ENCODE measurements at regions not wholly inside any gene's neighbourhood (a gene's known extent, or its start where the extent isn't known, plus 50 kb on each side); places are given as distances from the start of the nearest gene placed in this dataset.

DNA sequence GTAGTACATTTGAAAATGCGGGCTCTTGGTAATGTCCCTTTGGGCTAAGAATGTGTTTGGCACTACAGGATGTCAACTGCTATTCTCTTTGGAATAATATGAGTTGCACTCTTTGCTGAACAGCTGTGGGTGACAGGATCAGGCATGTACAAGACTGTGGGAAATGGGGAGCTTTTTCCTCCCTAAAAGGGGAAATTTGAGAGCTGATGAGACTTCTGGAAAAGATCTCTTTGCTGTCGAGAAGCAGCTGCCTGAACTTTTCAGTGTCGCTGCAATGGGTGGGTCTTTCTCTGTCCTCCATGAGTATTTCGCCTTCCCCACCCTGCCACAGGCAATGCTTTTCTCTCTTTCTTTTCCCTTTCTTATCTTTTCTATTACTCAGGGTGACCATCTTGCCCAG lies 762.2 kb upstream of the GCFC2 start (continued):
- TF ChIP-seq THRA (CRISPR knock-in tag; IDR thresholded peaks at IDR 0.05; ENCODE audit: borderline replicate concordance): no peak

DNA sequence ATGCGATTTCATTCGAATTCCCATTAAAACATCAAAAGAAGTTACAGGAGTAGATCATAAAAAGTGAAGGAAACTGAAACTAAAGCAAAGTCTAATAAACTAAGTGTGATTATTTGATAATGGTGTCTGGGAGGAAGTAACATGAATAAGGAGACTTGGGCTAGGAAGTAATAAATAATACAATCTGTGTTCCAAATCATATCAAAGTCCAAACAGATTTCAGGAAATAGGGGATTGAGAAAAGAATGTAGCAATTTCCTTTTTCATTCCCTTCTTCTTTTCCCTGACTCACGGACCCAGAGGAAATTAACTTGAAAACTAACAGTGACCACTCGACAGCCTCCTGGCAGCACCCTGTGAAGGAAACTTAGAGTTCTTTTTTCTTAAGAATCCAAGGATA lies 758.4 kb upstream of the GCFC2 start:
- in situ Hi-C loops (cut with HindIII; ENCODE audit: extremely low pct_ligation_motif_present, low pct_unique_long_range_greater_than_20kb) (no loop called here), intact Hi-C loops (cut with micrococcal nuclease; ENCODE audit: unreplicated experiment) (no loop called here)
- Histone ChIP-seq H3K27me3 (ENCODE audit: control insufficient read depth in 1 of 2, insufficient read depth in 2 of 2, low read length in 2 of 2) (no peaks in the 10 kb centered on the region), H3K4me3 (replicated peaks in 1 of 3; ENCODE audit: insufficient read depth in 1 of 3, low read depth in 2 of 3, low read length in 3 of 3) (no peak overlapping the region), H3K9me3 (ENCODE audit: low read length) (peaks cover 8% of the 10 kb centered on the region; the same call in 1 of the 2 replicates), H3K4me1 (ENCODE audit: insufficient read depth, low read length) (no peaks in the 10 kb centered on the region), H3K9ac (ENCODE audit: insufficient read depth, low read depth, low read length) (no peak overlapping the region), H3K4me2 (ENCODE audit: low read depth, low read length) (no peak overlapping the region), H3K79me2 (ENCODE audit: insufficient read depth, low read length) (no peaks in the 10 kb centered on the region), H3K27ac (ENCODE audit: extremely low read length, insufficient read depth, low read length) (no peak overlapping the region), H3K36me3 (replicated peaks in 1 of 2; ENCODE audit: control insufficient read depth in 1 of 2, insufficient read depth in 2 of 2, low read length in 2 of 2) (no peaks in the 10 kb centered on the region), H2AFZ (ENCODE audit: low read length) (no peak overlapping the region), H4K20me1 (ENCODE audit: insufficient read depth, low read length) (no peaks in the 10 kb centered on the region)
- no TSS peak for BruUV-seq (replicated peaks)
- ChIA-PET POLR2A (no interaction called here), CTCF (ENCODE audit: low intra/inter-chr PET ratio, low total read pairs) (no interaction called here)
- 27% methylated on average over 4 of the region's 4 CpGs for WGBS (ENCODE audit: low lambda C conversion rate)
- ATAC-seq (no peak), DNase-seq (ENCODE audit: low spot score) (no peak), FAIRE-seq (no peak)
- TF ChIP-seq BCLAF1 (IDR thresholded peaks at IDR 0.05) (no peak), GATAD1 (CRISPR knock-in tag; IDR thresholded peaks at IDR 0.05) (no peak), AKAP8 (CRISPR knock-in tag; IDR thresholded peaks at IDR 0.05) (no peak), ZFX (CRISPR knock-in tag; IDR thresholded peaks at IDR 0.05; ENCODE audit: low read depth) (no peak), WIZ (CRISPR knock-in tag; IDR thresholded peaks at IDR 0.05) (no peak), ZMYM2 (CRISPR knock-in tag; IDR thresholded peaks at IDR 0.05) (no peak), RELA (CRISPR knock-in tag; IDR thresholded peaks at IDR 0.05) (no peak), CHCHD3 (CRISPR knock-in tag; IDR thresholded peaks at IDR 0.05) (no peak), DNMT1 (CRISPR knock-in tag; IDR thresholded peaks at IDR 0.05) (no peak), ZNF781 (CRISPR knock-in tag; IDR thresholded peaks at IDR 0.05; ENCODE audit: borderline replicate concordance, not compliant biosample characterization) (no peak), ZNF556 (CRISPR knock-in tag; IDR thresholded peaks at IDR 0.05; ENCODE audit: borderline replicate concordance) (no peak), PTBP1 (IDR thresholded peaks at IDR 0.05; ENCODE audit: low read depth, low read length, poor library complexity, severe bottlenecking) (no peak)
- TF ChIP-seq, protein P1, sequence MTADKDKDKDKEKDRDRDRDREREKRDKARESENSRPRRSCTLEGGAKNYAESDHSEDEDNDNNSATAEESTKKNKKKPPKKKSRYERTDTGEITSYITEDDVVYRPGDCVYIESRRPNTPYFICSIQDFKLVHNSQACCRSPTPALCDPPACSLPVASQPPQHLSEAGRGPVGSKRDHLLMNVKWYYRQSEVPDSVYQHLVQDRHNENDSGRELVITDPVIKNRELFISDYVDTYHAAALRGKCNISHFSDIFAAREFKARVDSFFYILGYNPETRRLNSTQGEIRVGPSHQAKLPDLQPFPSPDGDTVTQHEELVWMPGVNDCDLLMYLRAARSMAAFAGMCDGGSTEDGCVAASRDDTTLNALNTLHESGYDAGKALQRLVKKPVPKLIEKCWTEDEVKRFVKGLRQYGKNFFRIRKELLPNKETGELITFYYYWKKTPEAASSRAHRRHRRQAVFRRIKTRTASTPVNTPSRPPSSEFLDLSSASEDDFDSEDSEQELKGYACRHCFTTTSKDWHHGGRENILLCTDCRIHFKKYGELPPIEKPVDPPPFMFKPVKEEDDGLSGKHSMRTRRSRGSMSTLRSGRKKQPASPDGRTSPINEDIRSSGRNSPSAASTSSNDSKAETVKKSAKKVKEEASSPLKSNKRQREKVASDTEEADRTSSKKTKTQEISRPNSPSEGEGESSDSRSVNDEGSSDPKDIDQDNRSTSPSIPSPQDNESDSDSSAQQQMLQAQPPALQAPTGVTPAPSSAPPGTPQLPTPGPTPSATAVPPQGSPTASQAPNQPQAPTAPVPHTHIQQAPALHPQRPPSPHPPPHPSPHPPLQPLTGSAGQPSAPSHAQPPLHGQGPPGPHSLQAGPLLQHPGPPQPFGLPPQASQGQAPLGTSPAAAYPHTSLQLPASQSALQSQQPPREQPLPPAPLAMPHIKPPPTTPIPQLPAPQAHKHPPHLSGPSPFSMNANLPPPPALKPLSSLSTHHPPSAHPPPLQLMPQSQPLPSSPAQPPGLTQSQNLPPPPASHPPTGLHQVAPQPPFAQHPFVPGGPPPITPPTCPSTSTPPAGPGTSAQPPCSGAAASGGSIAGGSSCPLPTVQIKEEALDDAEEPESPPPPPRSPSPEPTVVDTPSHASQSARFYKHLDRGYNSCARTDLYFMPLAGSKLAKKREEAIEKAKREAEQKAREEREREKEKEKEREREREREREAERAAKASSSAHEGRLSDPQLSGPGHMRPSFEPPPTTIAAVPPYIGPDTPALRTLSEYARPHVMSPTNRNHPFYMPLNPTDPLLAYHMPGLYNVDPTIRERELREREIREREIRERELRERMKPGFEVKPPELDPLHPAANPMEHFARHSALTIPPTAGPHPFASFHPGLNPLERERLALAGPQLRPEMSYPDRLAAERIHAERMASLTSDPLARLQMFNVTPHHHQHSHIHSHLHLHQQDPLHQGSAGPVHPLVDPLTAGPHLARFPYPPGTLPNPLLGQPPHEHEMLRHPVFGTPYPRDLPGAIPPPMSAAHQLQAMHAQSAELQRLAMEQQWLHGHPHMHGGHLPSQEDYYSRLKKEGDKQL (CRISPR knock-in tag; IDR thresholded peaks at IDR 0.05; ENCODE audit: low read depth): no peak
